Left forelimb (tissue), 1 donor: ENCODE measurements at regions not wholly inside any gene's neighbourhood (a gene's known extent, or its start where the extent isn't known, plus 50 kb on each side); places are given as distances from the start of the nearest gene placed in this dataset.
"Not testable (repeated sequence)": the region's sequence is repeated elsewhere in the genome, so short reads cannot be mapped to it uniquely, and the experiment has no call there.

Experiments
- DNase-seq: peaks from one replicate; pipeline ENCODE4 v3.0.0-alpha.2; 2018; ENCODE audit warnings: low spot score

DNA sequence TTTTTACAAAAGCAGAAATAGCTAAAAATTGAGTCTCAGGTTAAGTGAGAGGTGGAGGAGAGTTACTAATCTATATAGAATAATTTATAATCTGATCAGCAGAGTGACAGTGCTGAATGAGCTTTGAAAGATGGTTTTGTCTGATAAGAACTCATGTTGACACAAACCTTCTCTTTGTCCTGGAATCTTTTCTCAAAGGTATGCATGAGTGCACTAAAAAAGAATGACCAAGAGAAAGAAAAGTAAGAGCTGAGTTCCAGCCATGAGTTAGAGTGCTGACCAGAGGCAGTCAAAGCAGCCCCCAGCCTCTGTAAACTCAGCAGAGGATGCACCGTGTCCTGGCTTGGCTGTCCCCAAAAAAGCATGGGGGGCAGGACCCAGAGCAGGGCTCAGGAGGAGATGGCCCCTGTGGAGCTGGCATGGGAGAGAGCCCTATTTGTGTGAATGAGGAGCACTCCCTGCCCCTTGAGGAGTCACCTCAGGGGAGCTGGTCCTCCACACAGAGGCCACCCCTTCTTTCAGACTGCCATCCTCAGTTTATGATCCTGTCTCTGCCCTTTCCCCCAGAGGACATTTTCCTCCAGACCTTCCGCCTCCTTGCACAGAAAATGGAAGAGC lies 129.8 kb downstream of the SEC23A start:
- no peak for DNase-seq

DNA sequence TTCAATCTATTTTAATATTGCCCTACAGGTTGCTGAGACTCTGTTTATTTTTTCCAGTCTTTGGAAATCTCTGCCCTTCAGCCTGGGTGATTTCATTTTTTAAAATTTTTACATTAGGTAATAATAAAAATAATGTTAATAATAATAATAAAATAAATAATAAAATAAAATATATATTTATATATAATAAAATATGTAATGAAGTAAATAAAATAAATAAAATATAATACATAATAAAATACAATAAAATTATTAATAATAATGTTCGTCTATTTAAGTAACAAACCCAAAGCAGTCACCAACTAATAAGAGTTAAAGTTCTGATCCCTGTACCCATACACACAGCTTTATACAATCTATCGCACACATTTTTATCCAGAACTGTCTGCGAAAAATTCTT lies 130.5 kb downstream of the SEC23A start:
- DNase-seq, result no peak

DNA sequence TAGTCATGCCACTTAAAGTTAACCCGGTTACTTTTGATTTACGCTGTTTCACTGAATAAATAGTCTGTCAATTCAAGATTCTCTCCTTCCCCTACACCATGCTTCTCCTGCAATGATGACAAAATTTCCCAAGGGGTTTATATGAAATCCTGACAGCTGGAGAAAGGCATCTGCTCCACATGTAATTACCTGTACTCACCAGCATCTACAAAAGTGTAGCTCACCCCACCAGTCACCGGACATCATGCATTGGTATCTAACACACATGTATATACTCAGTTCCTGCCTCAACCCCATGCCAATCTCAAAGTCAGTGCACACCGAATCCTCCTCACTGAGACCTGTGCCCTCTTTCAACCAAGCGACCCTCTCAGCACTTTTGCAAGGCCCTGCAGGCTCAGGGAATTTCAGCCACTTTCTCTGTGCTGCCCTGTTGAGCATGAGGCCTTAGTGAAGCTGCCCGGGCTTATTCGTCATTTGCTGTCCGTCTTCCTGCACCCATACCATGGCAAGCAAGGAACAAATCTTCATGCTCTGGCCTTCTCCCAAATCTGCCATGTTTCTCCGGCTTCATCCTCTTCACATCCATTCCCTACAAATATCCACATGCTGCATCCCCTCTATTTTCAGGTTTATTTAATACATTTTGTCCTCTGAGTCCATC lies 131.6 kb downstream of the SEC23A start:
- DNase-seq, result no peak

DNA sequence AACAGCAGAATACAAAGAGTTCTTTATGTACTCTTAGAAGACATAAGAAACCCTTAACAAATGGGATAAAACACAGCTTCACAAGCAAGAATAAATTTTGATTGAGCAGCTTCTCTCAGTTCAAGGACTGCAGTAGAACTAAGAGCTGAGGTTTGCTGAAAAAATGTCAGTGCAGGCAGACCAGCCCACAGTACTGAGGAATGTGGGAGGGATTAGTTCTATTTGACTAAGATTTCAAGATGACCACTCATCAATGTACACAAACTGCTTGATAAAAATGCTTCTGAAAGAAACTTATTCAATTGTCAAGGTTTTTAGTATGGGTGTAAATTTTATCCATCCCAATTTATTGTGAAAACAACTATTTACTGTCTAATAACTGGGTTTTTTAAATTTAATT lies 138.4 kb downstream of the SEC23A start:
- DNase-seq, result no peak

DNA sequence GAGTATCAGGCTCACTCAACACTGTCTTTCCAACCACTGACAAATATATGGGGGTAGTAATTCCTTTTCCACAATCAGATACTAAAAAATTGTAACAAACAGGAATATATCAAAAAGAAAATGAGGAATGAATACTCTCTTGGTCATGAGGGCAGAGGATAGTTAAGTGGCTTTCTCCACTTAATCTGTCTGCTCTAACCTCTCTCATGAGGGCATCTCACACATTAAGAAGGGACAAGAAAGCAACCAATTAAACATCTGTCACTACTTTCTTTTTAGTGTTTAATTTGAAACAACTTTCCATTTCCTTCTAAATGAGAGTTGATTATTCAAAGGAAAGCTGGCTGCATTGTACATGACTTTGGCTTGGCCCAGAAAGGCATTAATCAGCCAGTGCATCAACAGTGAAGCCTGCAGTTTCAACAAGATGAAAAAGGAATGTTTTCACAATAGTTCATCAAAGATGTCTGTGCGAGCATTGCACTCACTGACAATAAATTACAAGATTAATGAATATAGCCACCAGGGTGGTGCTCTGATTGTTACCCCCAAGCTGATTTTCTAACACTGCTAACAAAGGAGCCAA lies 142.0 kb downstream of the SEC23A start:
- DNase-seq, result no peak

DNA sequence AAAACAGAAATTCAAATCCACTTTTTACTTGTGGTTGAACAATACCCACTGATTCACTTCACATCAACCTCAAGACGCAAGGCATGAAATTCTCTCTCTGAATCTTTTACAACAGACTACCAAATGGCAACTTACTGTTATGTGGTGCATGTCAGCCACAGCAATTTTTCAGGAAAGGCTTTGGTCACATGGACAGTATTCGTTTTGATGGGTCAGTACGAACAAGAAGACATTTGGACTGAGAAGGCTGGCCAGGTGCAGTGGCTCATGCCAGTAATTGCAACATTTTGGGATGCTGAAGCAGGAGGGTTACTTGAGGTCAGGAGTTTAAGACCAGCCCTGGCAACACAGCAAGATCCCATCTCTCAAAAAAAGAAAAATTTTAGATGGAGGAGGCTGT lies 144.0 kb downstream of the SEC23A start:
- no peak for DNase-seq

DNA sequence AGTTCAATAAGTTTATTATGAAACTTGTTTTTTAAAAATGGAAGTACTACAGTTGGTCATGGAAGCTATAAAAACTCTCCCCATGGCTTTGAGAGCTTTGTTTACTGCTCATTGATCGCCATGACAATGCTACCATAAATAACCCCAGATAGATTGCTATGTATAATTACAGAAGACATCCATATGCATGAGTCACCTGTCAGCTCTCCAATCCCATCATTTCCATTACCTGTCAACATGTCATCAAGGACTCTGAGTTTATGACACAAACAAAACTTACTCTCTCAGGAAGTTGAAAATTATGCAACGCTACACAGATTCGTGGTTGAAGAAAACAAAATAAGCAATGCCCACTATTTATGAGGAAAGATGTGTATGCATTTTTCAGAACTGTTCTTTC lies 144.4 kb downstream of the SEC23A start:
- no peak for DNase-seq

DNA sequence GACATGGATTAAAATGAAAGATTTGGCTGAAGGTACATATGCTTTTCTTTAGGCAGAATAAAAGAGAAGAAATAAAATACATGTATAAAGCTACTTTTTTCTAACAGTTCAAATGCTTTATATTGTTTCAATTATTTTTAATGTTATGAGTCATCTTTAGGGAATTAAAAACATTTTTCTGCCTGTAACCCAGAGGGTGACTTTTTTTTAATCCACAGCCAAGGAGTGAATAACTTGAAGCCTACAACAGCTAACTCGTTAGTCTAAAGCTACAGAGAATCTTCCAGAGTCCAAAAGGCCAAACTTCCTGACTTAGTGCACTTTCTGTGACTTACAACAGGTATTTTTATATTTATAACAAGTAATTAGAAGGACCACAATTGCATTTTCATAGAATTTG lies 151.6 kb downstream of the SEC23A start:
- DNase-seq, result no peak

DNA sequence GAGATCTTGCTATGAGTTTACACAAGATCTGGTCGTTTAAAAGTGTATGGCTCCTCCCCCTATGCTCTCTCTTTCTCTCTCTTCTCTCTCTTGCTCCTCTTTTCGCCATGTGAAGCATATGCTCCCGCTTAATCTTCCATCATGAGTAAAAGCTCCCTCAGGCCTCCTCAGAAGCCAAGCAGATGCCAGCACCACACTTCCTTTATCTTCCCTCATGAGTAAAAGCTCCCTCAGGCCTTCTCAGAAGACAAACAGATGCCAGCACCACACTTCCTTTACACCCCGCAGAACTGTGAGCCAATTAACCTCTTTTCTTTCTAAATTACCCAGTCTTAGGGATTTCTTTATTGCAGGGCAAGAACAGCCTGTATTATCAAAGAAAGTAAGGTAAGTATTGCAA lies 152.4 kb downstream of the SEC23A start:
- DNase-seq, result no peak

DNA sequence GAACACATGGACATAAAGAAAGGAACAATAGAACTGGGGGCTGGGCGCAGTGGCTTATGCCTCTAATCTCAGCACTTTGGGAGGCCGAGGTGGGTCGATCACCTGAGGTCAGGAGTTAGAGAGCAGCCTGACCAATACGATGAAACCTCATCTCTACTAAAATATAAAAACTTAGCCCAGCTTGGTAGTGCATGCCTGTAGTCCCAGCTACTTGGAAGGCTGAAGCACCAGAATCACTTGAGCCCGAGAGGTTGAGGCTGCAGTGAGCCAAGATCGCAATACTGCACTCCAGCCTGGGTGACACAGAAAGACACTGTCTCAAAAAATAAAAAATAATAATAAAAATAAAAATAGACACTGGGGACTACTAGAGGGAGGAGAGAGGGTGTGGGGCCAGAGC lies 154.5 kb downstream of the SEC23A start:
- DNase-seq, result no peak

DNA sequence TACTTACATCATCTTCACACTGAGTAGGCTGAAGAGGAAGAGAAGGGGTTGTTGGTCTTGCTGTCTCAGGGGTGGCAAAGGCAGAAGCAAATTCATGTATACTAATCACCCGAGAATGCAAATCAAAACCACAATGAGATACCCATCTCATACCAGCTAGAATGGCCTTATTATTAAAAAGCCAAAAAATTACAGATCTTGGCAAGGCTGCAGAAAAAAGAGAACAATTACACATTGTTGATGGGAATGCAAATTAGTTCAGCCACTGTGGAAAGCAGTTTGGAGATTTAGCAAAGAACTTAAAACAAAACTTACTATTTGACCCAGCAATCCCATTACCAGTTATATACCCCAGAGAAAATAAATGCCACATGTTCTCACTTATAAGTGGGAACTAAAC lies 154.9 kb downstream of the SEC23A start:
- no peak for DNase-seq

DNA sequence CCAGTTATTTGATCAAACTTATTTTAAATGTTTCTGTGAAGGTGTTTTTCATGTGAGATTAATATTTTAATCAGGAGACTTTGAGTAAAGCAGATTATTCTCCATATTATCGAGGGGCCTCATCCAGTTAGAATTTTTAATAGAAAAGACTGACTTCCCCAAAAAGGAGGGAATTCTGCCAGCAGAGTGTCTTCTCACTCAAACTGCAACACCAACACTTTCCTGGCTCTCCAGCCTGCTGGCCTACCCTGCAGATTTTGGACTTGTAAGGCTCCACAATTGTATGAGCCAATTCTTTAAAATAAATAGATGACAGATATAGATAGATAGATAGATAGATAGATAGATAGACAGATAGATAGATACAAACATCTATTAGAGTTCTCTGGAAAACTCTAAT lies 155.7 kb downstream of the SEC23A start:
- DNase-seq, result no peak

DNA sequence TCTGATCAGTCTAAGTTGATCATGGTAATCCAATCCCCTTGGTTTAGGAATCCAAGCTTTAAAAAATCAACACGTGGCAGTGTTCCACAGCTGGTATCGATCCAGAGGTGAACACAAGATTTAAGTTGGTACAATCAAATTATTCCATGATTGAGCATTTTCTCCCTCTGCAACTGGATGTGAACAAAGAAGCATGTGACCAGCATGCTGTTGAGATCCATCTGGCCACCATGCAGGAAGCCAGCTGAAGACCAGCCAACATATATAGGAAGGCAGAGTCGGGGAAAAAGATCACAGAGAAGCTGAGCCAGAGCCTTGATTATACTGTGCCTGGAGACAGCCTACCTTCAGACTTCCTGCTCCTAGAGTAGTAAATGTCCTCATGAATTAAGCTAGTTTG lies 158.3 kb downstream of the SEC23A start:
- DNase-seq, result no peak

DNA sequence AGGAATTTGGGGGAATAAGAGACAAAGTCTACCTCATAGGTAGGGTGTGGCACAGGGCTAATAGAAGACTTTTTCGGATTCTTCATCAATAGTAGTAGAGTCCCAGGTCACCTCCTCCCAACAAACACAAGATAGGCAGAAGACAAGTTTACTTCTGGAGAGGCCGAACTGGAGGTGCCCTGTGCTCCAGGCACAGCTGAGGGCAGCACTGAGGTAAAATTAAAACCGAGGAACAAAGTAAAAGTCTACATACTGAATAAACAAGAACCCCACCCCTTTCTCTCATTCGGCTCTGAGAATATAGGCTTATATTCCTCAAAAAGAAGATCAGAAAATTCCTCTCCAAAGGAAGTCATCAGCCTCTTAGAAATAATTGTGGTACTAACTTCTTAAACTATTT lies 161.5 kb downstream of the SEC23A start:
- DNase-seq, result no peak

DNA sequence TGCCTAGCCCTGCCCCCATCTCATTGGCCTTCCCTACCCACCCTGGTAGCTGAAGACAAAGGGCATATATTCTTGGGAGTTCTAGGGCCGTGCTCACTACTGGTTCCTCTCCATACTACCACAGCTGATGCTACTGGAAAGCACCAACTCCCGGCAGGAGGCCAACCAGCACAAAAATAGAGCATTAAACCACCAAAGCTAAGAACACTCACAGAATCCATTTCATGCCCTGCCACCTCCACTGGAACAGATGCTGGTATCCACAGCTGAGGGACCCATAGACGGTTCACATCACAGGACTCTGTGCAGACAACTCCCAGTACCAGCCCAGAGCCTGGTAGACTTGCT lies 170.4 kb downstream of the SEC23A start:
- not testable (repeated sequence) for DNase-seq

DNA sequence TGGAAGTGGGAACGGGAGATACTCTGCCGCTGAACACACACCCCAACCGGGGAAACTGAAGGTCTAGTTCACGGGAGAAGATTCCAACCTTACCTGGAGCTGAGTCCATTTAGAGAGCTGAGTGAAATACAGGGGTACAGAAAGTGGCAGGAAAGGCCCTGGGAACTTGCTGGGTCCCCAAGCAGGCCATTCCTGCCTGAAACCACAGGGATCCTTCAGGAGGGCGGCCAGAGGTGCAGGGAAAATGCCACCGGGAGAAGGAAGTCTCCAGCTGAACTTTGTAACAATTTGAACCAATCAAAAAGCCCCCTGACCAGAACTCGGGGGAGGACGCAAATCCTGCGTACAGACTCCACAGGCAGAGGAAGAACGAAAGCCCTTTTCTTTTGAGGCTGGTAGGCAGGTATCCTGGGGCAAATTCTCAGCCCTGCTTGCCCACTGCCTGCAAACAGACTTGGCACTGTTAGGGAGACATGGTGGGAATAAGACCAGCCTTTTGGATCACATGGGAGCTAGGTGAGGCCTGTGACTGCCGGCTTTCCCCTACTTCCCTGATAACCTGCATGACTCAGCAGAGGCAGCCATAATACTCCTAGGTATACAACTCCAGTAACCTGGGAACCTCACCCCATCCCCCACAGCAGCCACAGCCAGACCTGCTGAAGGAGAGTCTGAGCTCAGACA lies 170.9 kb downstream of the SEC23A start:
- no peak for DNase-seq

DNA sequence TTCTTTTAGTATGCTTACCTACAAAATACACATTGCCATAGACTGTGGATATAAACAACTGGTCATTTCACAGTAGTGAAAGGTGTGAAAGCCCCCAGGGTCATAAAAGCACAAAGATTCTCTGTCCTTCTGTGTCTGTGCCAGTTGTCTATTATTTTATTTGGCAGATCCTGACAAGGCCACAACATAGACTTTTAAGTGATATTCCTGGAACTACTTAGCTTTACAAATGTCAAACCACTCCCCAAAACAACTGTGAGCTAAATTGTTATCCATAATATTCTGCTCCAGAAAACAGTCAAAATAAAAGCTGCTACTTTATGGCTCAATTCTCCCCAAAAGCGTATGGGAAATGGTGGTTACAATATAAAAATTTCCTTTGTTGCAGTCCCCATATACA lies 172.1 kb downstream of the SEC23A start:
- DNase-seq, result no peak

DNA sequence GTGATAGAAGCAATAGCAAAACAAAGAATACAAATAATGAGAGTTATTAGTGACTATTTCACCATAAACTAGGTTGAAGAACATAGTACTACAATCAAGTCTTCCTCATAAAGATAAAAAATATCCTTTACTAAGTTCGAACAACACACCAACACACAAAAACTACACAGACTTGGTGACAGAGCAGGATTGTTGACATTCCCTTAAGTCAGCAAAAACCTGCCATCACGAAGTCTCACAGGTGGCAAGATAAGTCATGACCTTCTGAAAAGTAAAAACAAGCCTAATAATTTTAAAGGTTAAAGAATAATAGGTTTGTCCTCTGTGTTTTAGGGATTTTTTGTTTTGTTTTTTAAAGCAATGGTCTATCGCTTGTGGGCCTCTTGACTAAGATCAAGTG lies 173.0 kb downstream of the SEC23A start:
- no peak for DNase-seq

DNA sequence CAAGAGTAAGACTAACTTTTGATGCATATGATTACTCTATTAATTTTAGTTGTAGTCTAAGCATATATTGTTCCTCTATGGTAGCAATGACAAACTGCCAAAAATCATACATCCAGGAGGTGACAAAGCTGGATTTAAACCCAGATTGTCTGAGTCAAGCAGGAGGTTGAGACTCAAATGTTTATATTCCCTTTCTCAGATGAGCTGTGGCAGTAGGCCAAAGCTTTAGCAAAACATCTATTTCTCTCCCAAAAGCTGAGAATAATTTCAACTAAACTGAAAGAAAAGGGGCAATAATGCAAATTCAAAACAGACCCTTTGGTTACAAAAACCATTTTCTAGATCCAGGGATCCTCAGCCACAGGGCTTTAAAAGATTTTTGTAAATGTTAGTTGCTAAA lies 173.6 kb downstream of the SEC23A start:
- no peak for DNase-seq

DNA sequence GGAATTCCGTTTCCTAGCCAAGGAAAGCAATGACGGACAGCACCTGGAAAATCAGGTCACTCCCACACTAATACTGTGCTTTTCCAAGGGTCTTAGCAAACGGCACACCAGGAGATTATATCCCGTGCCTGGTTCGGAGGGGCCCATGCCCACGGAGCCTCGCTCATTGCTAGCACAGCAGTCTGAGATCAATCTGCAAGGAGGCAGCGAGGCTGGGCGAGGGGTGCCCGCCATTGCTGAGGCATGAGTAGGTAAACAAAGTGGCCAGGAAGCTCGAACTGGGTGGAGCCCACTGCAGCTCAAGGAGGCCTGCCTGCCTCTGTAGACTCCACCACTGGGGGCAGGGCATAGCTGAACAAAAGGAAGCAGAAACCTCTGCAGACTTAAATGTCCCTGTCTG lies 181.1 kb downstream of the SEC23A start:
- DNase-seq, result not testable (repeated sequence)

DNA sequence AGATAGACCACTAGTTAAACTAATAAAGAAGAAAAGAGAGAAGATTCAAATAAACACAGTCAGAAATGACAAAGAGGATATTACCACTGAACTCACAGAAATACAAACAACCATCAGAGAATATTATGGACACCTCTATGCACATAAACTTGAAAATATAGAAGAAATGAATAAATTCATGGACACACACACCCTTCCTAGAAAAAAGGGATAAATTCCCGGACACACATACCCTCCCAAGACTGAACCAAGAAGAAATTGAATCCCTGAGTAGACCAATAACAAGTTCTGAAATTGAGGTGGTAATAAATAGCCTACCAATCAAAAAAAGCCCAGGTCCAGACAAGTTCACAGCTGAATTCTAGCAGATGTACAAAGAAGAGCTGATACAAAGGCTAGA lies 187.9 kb downstream of the SEC23A start:
- no peak for DNase-seq

DNA sequence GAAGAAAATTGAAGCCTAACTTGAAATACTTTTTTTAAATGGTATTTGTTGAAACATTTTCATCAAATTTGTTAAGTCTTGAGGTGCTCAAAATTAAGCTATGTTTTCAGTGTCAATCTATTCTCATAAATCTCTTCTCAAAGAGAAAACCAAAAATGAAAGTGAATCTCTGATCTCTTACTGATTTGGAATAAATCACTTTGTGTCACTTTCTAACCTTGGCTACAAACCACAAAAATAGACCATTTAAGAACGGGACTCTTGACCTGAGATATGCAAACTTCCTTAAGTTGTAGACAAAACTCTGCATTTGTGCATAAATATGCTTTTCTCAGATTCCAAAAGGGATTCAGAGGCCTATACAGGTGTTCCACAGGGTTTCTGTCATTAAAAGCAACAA lies 192.9 kb downstream of the SEC23A start:
- no peak for DNase-seq

DNA sequence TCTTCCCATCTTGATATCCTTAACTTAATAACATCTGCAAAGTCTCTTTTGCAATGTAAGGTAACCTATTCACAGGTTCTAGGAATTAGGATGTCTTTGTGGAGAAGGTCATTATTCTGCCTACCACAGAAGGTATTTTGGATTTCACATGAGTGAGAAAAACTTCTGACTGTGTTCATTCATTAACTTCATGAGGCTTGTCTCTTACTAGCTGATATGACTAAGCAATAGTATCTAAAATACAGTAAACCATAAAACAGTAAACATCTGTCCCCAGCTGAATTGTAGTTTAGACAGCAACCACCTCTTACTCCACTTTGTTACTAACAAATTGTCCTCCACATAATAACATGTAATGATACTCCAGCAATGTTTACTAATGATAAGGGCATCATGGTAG lies 198.1 kb downstream of the SEC23A start:
- no peak for DNase-seq
